Chondrocyte (in vitro differentiated cells): ENCODE measurements at regions not wholly inside any gene's neighbourhood (a gene's known extent, or its start where the extent isn't known, plus 50 kb on each side); places are given as distances from the start of the nearest gene placed in this dataset.

ENCODE experiments used
- DNase-seq: peaks from one replicate; pipeline ENCODE4 v3.0.0; 2021; ENCODE audit warnings: mixed read lengths, low spot score
- H3K27ac Mint-ChIP-seq: one replicate; pipeline ENCODE4 v1.8.0; 2021; ENCODE audit warnings: mild to moderate bottlenecking, moderate library complexity, mixed read lengths; ENCODE audit not compliant: unreplicated experiment
- H3K27me3 Mint-ChIP-seq: 2 replicates; pipeline ENCODE4 v1.8.0; 2021; ENCODE audit warnings: low read depth, mixed read lengths
- H3K36me3 Mint-ChIP-seq: 2 replicates; pipeline ENCODE4 v1.8.0; 2021; ENCODE audit warnings: low read depth, mixed read lengths
- H3K4me1 Mint-ChIP-seq: 2 replicates; pipeline ENCODE4 v1.8.0; 2021; ENCODE audit warnings: low read depth, mild to moderate bottlenecking, mixed read lengths
- H3K4me3 Mint-ChIP-seq: one replicate; pipeline ENCODE4 v1.8.0; 2021; ENCODE audit warnings: mild to moderate bottlenecking, moderate library complexity, mixed read lengths; ENCODE audit not compliant: unreplicated experiment
- H3K9me3 Mint-ChIP-seq: 2 replicates; pipeline ENCODE4 v1.8.0; 2021; ENCODE audit warnings: low read depth, mixed read lengths
- CTCF ChIP-seq: fragments of 200-600 bp; sonication (generic); IDR thresholded peaks from 2 replicates; pipeline ENCODE4 v1.5.0; 2021; ENCODE audit warnings: antibody characterized with exemption, mild to moderate bottlenecking, moderate library complexity

DNA sequence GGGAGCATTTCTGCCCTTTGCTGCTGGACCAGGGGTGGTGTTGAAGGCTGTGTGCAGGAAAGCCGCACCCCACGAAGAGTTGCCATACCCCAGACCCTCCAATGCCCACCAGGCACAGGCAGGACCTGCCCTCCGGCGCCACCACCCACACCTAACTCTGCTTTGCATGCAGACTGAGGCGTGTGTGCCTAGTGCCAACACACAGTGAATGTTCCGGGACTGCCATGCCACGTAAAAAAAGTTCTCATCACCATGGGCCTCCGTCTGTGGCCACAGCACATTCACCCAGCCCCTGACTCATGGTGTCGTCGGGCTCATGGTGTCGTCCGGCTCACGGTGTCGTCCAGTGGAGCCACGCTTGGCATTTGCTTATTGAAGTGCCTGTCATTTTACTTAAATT is 184.9 kb upstream of the RAB6C start:
- H3K9me3 Mint-ChIP-seq, result no peaks in the 10 kb centered on the region
- H3K27me3 Mint-ChIP-seq, result no peaks in the 10 kb centered on the region
- no peak for DNase-seq
- no peak overlapping the region for H3K4me3 Mint-ChIP-seq
- H3K27ac Mint-ChIP-seq, result no peak overlapping the region
- no peaks in the 10 kb centered on the region for H3K36me3 Mint-ChIP-seq
- no peaks in the 10 kb centered on the region for H3K4me1 Mint-ChIP-seq
- TF ChIP-seq CTCF, result no peak

DNA sequence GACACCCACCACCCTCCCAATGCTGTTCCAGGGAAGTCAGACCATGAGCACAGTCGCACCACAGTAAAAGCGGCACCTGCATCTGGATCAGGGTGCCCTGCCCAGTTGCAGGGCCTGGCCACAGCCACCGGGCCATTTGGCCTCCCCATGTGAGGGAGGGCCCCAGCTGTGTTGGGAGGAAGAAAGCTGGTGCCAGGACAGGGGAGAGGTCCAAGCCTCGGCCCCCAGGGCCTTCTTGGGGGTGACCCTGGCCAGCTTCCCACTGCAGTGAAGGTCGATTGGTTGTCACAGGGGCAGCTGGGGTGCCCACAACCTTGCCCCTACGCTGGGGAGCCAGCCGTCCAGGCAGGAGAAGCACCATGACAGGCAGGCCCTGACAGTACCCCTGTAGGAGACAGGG is 183.2 kb upstream of the RAB6C start:
- no peaks in the 10 kb centered on the region for H3K36me3 Mint-ChIP-seq
- peaks cover 7% of the 10 kb centered on the region for H3K27me3 Mint-ChIP-seq
- DNase-seq, result no peak
- no peak overlapping the region for H3K27ac Mint-ChIP-seq
- no peak for TF ChIP-seq CTCF
- no peaks in the 10 kb centered on the region for H3K4me1 Mint-ChIP-seq
- H3K9me3 Mint-ChIP-seq, result no peaks in the 10 kb centered on the region
- H3K4me3 Mint-ChIP-seq, result no peak overlapping the region

DNA sequence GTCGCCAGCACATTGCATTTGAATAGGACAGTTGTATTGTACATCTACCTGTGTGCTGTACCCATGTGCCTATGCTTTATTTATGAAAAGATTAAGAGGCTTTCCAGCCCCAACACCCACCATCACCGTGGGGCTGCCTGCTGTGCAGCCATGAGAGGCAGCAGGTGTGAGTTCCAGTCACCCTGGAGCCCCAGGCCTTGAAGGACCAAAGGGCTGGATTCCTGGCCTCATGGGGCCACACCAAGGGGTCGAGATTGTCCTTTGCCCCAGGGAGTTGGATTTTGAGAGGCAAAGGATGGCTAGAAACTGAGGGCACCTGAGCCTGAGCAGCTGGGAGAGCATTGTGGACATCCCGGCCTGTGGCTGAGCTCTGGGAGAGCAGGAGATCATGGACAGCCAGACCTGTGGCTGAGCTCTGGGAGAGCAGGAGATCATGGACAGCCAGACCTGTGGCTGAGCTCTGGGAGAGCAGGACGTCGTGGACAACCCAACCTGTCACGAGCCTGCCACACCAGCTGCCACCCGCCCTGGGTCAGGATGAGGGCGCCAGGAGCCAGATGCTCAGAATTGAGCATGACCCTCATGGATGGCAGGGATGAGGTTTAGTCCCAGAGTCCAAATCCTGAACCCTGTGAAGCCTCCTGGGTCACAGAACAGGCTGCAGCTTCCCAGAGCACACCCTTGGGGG is 182.5 kb upstream of the RAB6C start:
- DNase-seq, result no peak
- H3K27ac Mint-ChIP-seq, result no peak overlapping the region
- no peak overlapping the region for H3K4me3 Mint-ChIP-seq
- no peak for TF ChIP-seq CTCF
- no peaks in the 10 kb centered on the region for H3K36me3 Mint-ChIP-seq
- peaks cover 10% of the 10 kb centered on the region for H3K27me3 Mint-ChIP-seq
- no peaks in the 10 kb centered on the region for H3K9me3 Mint-ChIP-seq
- H3K4me1 Mint-ChIP-seq, result no peaks in the 10 kb centered on the region

GRCh38 chr2:129797489-129798300 is 181.8 kb upstream of the RAB6C start:
- Mint-ChIP-seq H3K36me3 (no peaks in the 10 kb centered on the region), H3K9me3 (no peaks in the 10 kb centered on the region), H3K27ac (no peak overlapping the region), H3K27me3 (peaks cover 10% of the 10 kb centered on the region), H3K4me1 (no peaks in the 10 kb centered on the region), H3K4me3 (no peak overlapping the region)
- no peak for TF ChIP-seq CTCF
- DNase-seq, result no peak

DNA sequence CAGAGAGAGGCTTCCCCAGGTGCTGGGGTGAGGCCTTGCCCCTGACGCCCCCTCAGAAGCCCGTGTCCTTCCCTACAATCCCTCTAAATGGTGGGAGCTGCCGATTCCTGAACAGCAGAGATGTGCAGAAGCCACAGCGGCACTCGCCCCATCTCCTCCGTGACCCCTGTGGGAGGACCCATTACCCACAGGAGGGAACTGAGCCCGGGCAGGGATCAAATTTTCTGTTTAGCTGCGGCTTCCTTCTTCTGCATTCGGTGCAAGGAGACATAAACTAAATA is 181.2 kb upstream of the RAB6C start:
- TF ChIP-seq CTCF, result no peak
- no peaks in the 10 kb centered on the region for H3K4me1 Mint-ChIP-seq
- no peak overlapping the region for H3K27ac Mint-ChIP-seq
- peaks cover 10% of the 10 kb centered on the region for H3K27me3 Mint-ChIP-seq
- no peak for DNase-seq
- H3K9me3 Mint-ChIP-seq, result no peaks in the 10 kb centered on the region
- H3K36me3 Mint-ChIP-seq, result no peaks in the 10 kb centered on the region
- no peak overlapping the region for H3K4me3 Mint-ChIP-seq
